Retinal pigment epithelial cell (primary cell): ENCODE measurements at regions not wholly inside any gene's neighbourhood (a gene's known extent, or its start where the extent isn't known, plus 50 kb on each side); places are given as distances from the start of the nearest gene placed in this dataset.
"Not testable (repeated sequence)": the region's sequence is repeated elsewhere in the genome, so short reads cannot be mapped to it uniquely, and the experiment has no call there.

ENCODE experiments used
- DNase-seq: peaks from one replicate; pipeline ENCODE4 v3.0.0-alpha.2; 2010; ENCODE audit warnings: low read depth
- H3K4me3 ChIP-seq: 2 replicates; pipeline ENCODE4 v1.5.1; 2011; ENCODE audit warnings: mild to moderate bottlenecking, low read length, control low read depth, moderate library complexity
- CTCF ChIP-seq: conservative IDR thresholded peaks from 2 replicates; pipeline ENCODE4 v1.5.1; 2011; ENCODE audit warnings: low read depth, low read length, control low read depth, inconsistent platforms

- no peak for DNase-seq
- TF ChIP-seq CTCF = no peak
- no peak overlapping the region for H3K4me3 ChIP-seq
Measured at GRCh38 chr12:17134315-17134714, 528.4 kb upstream of the LMO3 start.

- no peak for TF ChIP-seq CTCF
- no peak overlapping the region for H3K4me3 ChIP-seq
- no peak for DNase-seq
Measured at GRCh38 chr12:17132336-17132735, 526.4 kb upstream of the LMO3 start.

GRCh38 chr12:17116538-17116937, 510.6 kb upstream of the LMO3 start:
- DNase-seq, H3K4me3 ChIP-seq: not testable (repeated sequence)

- no peak for DNase-seq
- H3K4me3 ChIP-seq = no peak overlapping the region
- no peak for TF ChIP-seq CTCF
Measured at GRCh38 chr12:17110316-17110715, 504.4 kb upstream of the LMO3 start.

- no peak for DNase-seq
- no peak for TF ChIP-seq CTCF
- no peak overlapping the region for H3K4me3 ChIP-seq
Measured at GRCh38 chr12:17108877-17109541, 503.0 kb upstream of the LMO3 start.

- H3K4me3 ChIP-seq = no peak overlapping the region
- no peak for TF ChIP-seq CTCF
- DNase-seq = no peak
Measured at GRCh38 chr12:17104801-17105200, 498.8 kb upstream of the LMO3 start.

GRCh38 chr12:17097674-17098073, 491.7 kb upstream of the LMO3 start:
- H3K4me3 ChIP-seq = no peak overlapping the region
- no peak for TF ChIP-seq CTCF
- no peak for DNase-seq
